NB4 (cell line): ENCODE measurements at regions not wholly inside any gene's neighbourhood (a gene's known extent, or its start where the extent isn't known, plus 50 kb on each side); places are given as distances from the start of the nearest gene placed in this dataset.
A peak's percentile ranks its signal among the peaks of the same experiment; 100 is the strongest.
"Not testable (repeated sequence)": the region's sequence is repeated elsewhere in the genome, so short reads cannot be mapped to it uniquely, and the experiment has no call there.

ENCODE experiments used
- DNase-seq: peaks from one replicate; pipeline ENCODE4 v3.0.0; 2010; ENCODE audit warnings: low read depth
- H3K4me3 ChIP-seq: one replicate; pipeline ENCODE4 v1.5.1; 2011; ENCODE audit warnings: mild to moderate bottlenecking, low read depth, low read length, moderate library complexity
- MAX ChIP-seq: IDR thresholded peaks from 2 replicates; pipeline ENCODE4 v1.6.1; 2011; ENCODE audit warnings: low read depth, low read length
- MYC ChIP-seq: IDR thresholded peaks from 2 replicates; pipeline ENCODE4 v1.6.1; 2011; ENCODE audit warnings: low read depth, low read length
- POLR2A ChIP-seq: IDR thresholded peaks from 2 replicates; pipeline ENCODE4 v1.6.1; 2011; ENCODE audit warnings: mild to moderate bottlenecking; ENCODE audit not compliant: insufficient read length; ENCODE audit errors: extremely low read depth
- TF ChIP-seq, protein P1 (sequence below): IDR thresholded peaks from one replicate; pipeline ENCODE4 v1.5.1; 2012; ENCODE audit warnings: low read depth, low read length

- no peak for DNase-seq
- no peak overlapping the region for H3K4me3 ChIP-seq
- TF ChIP-seq MAX (no peak), MYC (no peak), POLR2A (no peak)
- TF ChIP-seq, protein P1, sequence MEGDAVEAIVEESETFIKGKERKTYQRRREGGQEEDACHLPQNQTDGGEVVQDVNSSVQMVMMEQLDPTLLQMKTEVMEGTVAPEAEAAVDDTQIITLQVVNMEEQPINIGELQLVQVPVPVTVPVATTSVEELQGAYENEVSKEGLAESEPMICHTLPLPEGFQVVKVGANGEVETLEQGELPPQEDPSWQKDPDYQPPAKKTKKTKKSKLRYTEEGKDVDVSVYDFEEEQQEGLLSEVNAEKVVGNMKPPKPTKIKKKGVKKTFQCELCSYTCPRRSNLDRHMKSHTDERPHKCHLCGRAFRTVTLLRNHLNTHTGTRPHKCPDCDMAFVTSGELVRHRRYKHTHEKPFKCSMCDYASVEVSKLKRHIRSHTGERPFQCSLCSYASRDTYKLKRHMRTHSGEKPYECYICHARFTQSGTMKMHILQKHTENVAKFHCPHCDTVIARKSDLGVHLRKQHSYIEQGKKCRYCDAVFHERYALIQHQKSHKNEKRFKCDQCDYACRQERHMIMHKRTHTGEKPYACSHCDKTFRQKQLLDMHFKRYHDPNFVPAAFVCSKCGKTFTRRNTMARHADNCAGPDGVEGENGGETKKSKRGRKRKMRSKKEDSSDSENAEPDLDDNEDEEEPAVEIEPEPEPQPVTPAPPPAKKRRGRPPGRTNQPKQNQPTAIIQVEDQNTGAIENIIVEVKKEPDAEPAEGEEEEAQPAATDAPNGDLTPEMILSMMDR = no peak
Observed at GRCh38 chr6:166235666-166236292, 68.1 kb upstream of the TBXT start.

DNA sequence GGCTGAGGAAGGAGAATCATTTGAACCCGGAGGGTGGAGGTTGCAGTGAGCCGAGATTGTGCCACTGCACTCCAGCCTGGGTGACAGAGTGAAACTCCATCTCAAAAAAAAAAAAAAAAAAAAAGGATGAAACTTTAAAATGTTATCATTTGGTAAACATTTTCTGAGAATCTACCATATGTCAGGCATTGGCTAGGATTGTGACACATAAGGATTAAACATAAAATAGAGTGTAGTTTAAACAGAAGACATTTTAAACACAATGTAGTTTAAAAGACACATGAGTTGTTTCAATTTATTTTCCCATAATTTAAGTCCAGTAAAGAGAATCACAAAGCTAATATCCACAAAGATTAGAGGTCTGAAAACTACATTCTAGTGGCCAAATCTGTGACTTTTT, 63.5 kb upstream of the TBXT start:
- not testable (repeated sequence) for H3K4me3 ChIP-seq, DNase-seq

DNA sequence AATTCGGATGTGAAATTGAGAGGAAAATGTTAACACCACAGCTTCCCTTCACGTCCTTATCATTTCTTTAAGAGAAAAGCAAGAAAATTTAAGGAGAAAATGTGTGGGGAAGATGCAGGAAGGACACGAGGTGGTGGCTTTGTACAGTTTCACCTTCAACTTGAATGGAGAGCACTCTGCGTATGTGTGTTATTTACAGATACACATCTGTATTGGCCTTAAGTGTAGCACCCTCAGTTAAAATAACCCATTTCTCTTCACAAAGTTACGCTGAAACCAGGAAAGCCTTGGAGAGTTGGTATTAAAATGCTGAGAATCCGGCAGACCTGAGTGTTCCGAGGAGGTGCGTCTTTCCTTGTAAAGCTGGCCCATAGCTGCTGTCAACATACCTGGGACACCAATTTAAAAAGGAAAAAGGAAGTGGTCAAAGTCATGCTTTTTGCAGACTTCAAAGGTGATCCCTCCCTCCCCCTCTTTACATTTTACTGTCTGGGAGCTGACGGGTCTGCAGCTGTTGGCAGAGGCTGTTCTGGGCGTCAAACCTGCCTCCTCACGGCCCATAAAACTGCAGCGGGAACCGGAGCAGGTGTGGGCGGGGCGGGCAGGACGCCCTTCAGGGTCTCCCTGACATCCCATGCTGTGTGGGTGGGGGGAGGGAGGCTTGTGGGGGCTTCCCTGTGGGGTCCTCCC, 61.3 kb upstream of the TBXT start:
- TF ChIP-seq POLR2A = no peak
- no peak for TF ChIP-seq MAX
- TF ChIP-seq, protein P1 = no peak
- no peak for TF ChIP-seq MYC
- no peak for DNase-seq
- no peak overlapping the region for H3K4me3 ChIP-seq

GRCh38 chr6:166228425-166228824, 60.8 kb upstream of the TBXT start:
- TF ChIP-seq MYC = no peak
- no peak for TF ChIP-seq POLR2A
- no peak for TF ChIP-seq MAX
- TF ChIP-seq, protein P1 = no peak
- no peak for DNase-seq
- no peak overlapping the region for H3K4me3 ChIP-seq

- no peak overlapping the region for H3K4me3 ChIP-seq
- no peak for TF ChIP-seq MAX
- peak; percentile 75 for DNase-seq
Observed at GRCh38 chr6:166223079-166223478, 55.4 kb upstream of the TBXT start.

GRCh38 chr6:166222631-166223030, 55.0 kb upstream of the TBXT start:
- no peak for TF ChIP-seq MYC
- H3K4me3 ChIP-seq = no peak overlapping the region
- DNase-seq = peak; percentile 71

GRCh38 chr6:166221636-166222035, 54.0 kb upstream of the TBXT start:
- TF ChIP-seq MYC (no peak), MAX (no peak), POLR2A (no peak)
- TF ChIP-seq, protein P1 = no peak
- no peak overlapping the region for H3K4me3 ChIP-seq
- DNase-seq = no peak
